ENCODE measurements at regions not wholly inside any gene's neighbourhood (a gene's known extent, or its start where the extent isn't known, plus 50 kb on each side); places are given as distances from the start of the nearest gene placed in this dataset.
A peak's percentile ranks its signal among the peaks of the same experiment; 100 is the strongest.

DNA sequence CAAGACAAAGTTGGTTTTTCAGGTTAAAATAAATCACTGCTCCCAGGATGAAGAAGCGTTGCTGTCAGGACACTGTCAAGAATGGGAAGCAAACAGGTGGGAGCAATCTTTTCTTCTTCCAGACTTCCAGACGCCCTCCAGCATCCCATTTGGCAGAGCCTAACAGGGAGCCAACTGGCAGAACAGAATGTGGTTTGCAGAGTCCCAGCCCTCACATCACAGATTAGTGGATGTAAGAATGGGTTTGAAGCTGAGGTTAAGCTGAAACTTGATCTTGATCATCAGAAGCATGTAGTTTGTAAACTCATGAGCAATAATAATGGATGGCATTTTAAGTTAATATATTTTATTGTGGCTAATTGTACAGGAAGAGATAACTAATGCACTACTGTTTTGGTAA is 636.4 kb downstream of the SLC6A15 start:
- H3K23ac ChIP-seq (ENCODE audit: low read length): no peak overlapping the region
- WGBS (ENCODE audit: extremely low coverage, insufficient coverage, low lambda C conversion rate): no CpG with 5 or more reads among the region's 2 CpGs
- H2BK15ac ChIP-seq (replicated peaks; ENCODE audit: low read depth): no peak overlapping the region
- no peaks in the 10 kb centered on the region for H3K79me1 ChIP-seq (ENCODE audit: low read length)
- H3K4ac ChIP-seq (ENCODE audit: low read depth, low read length): no peak overlapping the region
- no peak overlapping the region for H3K9ac ChIP-seq (ENCODE audit: low read length)
- no peak overlapping the region for H3K4me2 ChIP-seq (ENCODE audit: low read length)
- no peaks in the 10 kb centered on the region for H3K4me1 ChIP-seq (ENCODE audit: control insufficient read depth, low read depth, low read length)
- no peak overlapping the region for H3K27ac ChIP-seq (ENCODE audit: low read depth, low read length)
- no peak overlapping the region for H2AK5ac ChIP-seq (ENCODE audit: low read length)
- no peaks in the 10 kb centered on the region for H3K27me3 ChIP-seq (ENCODE audit: insufficient read depth, low read length, poor library complexity)
- no peaks in the 10 kb centered on the region for H3K36me3 ChIP-seq (ENCODE audit: control insufficient read depth, insufficient read depth, low read length)
- no peak overlapping the region for H3K18ac ChIP-seq (ENCODE audit: low read length)
- H3K4me3 ChIP-seq (ENCODE audit: low read length): no peak overlapping the region
- no peak overlapping the region for H2BK5ac ChIP-seq (ENCODE audit: low read length)
- DNase-seq: peak; percentile 55
- no peak overlapping the region for H2BK120ac ChIP-seq (ENCODE audit: low read depth, low read length)
- no peaks in the 10 kb centered on the region for H3K79me2 ChIP-seq (ENCODE audit: control insufficient read depth, insufficient read depth, low read length)
- H4K8ac ChIP-seq (ENCODE audit: low read depth, low read length): no peak overlapping the region
- H3K56ac ChIP-seq (ENCODE audit: low read length): no peak overlapping the region
- H4K5ac ChIP-seq (ENCODE audit: low read length): no peak overlapping the region

- Histone ChIP-seq H3K27me3 (ENCODE audit: insufficient read depth, low read length, poor library complexity) (no peaks in the 10 kb centered on the region), H3K79me1 (ENCODE audit: low read length) (no peaks in the 10 kb centered on the region), H2BK5ac (ENCODE audit: low read length) (no peak overlapping the region), H3K4me2 (ENCODE audit: low read length) (no peak overlapping the region), H3K56ac (ENCODE audit: low read length) (no peak overlapping the region), H3K27ac (ENCODE audit: low read depth, low read length) (no peak overlapping the region), H3K23ac (ENCODE audit: low read length) (no peak overlapping the region), H3K18ac (ENCODE audit: low read length) (no peak overlapping the region), H3K36me3 (ENCODE audit: control insufficient read depth, insufficient read depth, low read length) (no peaks in the 10 kb centered on the region), H2AK5ac (ENCODE audit: low read length) (no peak overlapping the region), H3K4me3 (ENCODE audit: low read length) (no peak overlapping the region), H4K8ac (ENCODE audit: low read depth, low read length) (no peak overlapping the region), H2BK15ac (replicated peaks; ENCODE audit: low read depth) (no peak overlapping the region), H3K4me1 (ENCODE audit: control insufficient read depth, low read depth, low read length) (peaks cover 4% of the 10 kb centered on the region), H4K5ac (ENCODE audit: low read length) (no peak overlapping the region), H3K4ac (ENCODE audit: low read depth, low read length) (no peak overlapping the region), H3K9ac (ENCODE audit: low read length) (no peak overlapping the region), H2BK120ac (ENCODE audit: low read depth, low read length) (no peak overlapping the region), H3K79me2 (ENCODE audit: control insufficient read depth, insufficient read depth, low read length) (no peaks in the 10 kb centered on the region)
- DNase-seq: no peak
- no CpG with 5 or more reads among the region's 3 CpGs for WGBS (ENCODE audit: extremely low coverage, insufficient coverage, low lambda C conversion rate)
Measured at GRCh38 chr12:84272324-84272723, 640.3 kb downstream of the SLC6A15 start.

- H3K4ac ChIP-seq (ENCODE audit: low read depth, low read length): no peak overlapping the region
- H2BK5ac ChIP-seq (ENCODE audit: low read length): no peak overlapping the region
- no peak overlapping the region for H2BK120ac ChIP-seq (ENCODE audit: low read depth, low read length)
- no peak overlapping the region for H3K9ac ChIP-seq (ENCODE audit: low read length)
- H3K4me1 ChIP-seq (ENCODE audit: control insufficient read depth, low read depth, low read length): peaks cover 4% of the 10 kb centered on the region
- H3K27me3 ChIP-seq (ENCODE audit: insufficient read depth, low read length, poor library complexity): no peaks in the 10 kb centered on the region
- no peak overlapping the region for H3K18ac ChIP-seq (ENCODE audit: low read length)
- H3K36me3 ChIP-seq (ENCODE audit: control insufficient read depth, insufficient read depth, low read length): no peaks in the 10 kb centered on the region
- no peak overlapping the region for H2AK5ac ChIP-seq (ENCODE audit: low read length)
- WGBS (ENCODE audit: extremely low coverage, insufficient coverage, low lambda C conversion rate): no CpG with 5 or more reads among the region's 8 CpGs
- no peak overlapping the region for H2BK15ac ChIP-seq (replicated peaks; ENCODE audit: low read depth)
- no peaks in the 10 kb centered on the region for H3K79me1 ChIP-seq (ENCODE audit: low read length)
- no peak overlapping the region for H3K23ac ChIP-seq (ENCODE audit: low read length)
- no peak overlapping the region for H3K4me2 ChIP-seq (ENCODE audit: low read length)
- DNase-seq: peak; percentile 72
- no peak overlapping the region for H3K4me3 ChIP-seq (ENCODE audit: low read length)
- H3K79me2 ChIP-seq (ENCODE audit: control insufficient read depth, insufficient read depth, low read length): no peaks in the 10 kb centered on the region
- no peak overlapping the region for H4K8ac ChIP-seq (ENCODE audit: low read depth, low read length)
- H4K5ac ChIP-seq (ENCODE audit: low read length): no peak overlapping the region
- peak overlapping the region; percentile 47 for H3K27ac ChIP-seq (ENCODE audit: low read depth, low read length)
- peak overlapping the region; percentile 29 for H3K56ac ChIP-seq (ENCODE audit: low read length)
Measured at GRCh38 chr12:84270470-84271140, 642.0 kb downstream of the SLC6A15 start.

DNA sequence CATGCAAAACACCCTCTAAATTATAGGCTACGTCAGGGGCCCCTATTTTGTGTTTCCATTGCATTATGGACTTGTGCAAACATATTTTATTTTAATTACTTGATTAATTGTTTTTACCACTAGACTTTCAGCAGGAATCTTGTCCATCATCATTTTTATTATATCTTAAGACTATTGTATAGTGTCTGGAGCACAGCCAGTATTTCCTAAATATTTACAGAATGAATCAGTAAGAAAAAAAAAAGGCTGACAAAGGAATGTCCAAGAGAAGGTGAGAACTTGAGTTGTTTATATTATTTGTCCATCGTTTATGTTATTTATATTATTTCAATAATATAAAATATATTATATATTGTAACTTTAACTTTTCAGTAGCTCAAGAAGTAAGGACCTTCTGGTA is 664.7 kb downstream of the SLC6A15 start:
- no peak overlapping the region for H3K23ac ChIP-seq (ENCODE audit: low read length)
- no peaks in the 10 kb centered on the region for H3K79me1 ChIP-seq (ENCODE audit: low read length)
- no CpG with 5 or more reads among the region's 2 CpGs for WGBS (ENCODE audit: extremely low coverage, insufficient coverage, low lambda C conversion rate)

GRCh38 chr12:84243686-84244085 is 668.9 kb downstream of the SLC6A15 start:
- no peak overlapping the region for H3K56ac ChIP-seq (ENCODE audit: low read length)
- no peaks in the 10 kb centered on the region for H3K79me1 ChIP-seq (ENCODE audit: low read length)
- H3K4me3 ChIP-seq (ENCODE audit: low read length): no peak overlapping the region
- no peaks in the 10 kb centered on the region for H3K79me2 ChIP-seq (ENCODE audit: control insufficient read depth, insufficient read depth, low read length)
- H2BK15ac ChIP-seq (replicated peaks; ENCODE audit: low read depth): no peak overlapping the region
- H3K4ac ChIP-seq (ENCODE audit: low read depth, low read length): no peak overlapping the region
- H2AK5ac ChIP-seq (ENCODE audit: low read length): no peak overlapping the region
- H2BK5ac ChIP-seq (ENCODE audit: low read length): no peak overlapping the region
- H3K18ac ChIP-seq (ENCODE audit: low read length): no peak overlapping the region
- H3K4me2 ChIP-seq (ENCODE audit: low read length): no peak overlapping the region
- no peak overlapping the region for H3K23ac ChIP-seq (ENCODE audit: low read length)
- no peak overlapping the region for H4K8ac ChIP-seq (ENCODE audit: low read depth, low read length)
- no CpG with 5 or more reads among the region's 4 CpGs for WGBS (ENCODE audit: extremely low coverage, insufficient coverage, low lambda C conversion rate)
- no peak overlapping the region for H3K27ac ChIP-seq (ENCODE audit: low read depth, low read length)
- no peak overlapping the region for H3K9ac ChIP-seq (ENCODE audit: low read length)
- H3K27me3 ChIP-seq (ENCODE audit: insufficient read depth, low read length, poor library complexity): no peaks in the 10 kb centered on the region
- H3K4me1 ChIP-seq (ENCODE audit: control insufficient read depth, low read depth, low read length): no peaks in the 10 kb centered on the region
- DNase-seq: no peak
- no peaks in the 10 kb centered on the region for H3K36me3 ChIP-seq (ENCODE audit: control insufficient read depth, insufficient read depth, low read length)
- H4K5ac ChIP-seq (ENCODE audit: low read length): no peak overlapping the region
- no peak overlapping the region for H2BK120ac ChIP-seq (ENCODE audit: low read depth, low read length)

More for the DNA sequence above, 664.7 kb downstream of the SLC6A15 start:
- Histone ChIP-seq H3K27me3 (ENCODE audit: insufficient read depth, low read length, poor library complexity) (no peaks in the 10 kb centered on the region), H3K4me1 (ENCODE audit: control insufficient read depth, low read depth, low read length) (no peaks in the 10 kb centered on the region), H3K4me2 (ENCODE audit: low read length) (no peak overlapping the region), H4K5ac (ENCODE audit: low read length) (no peak overlapping the region), H2AK5ac (ENCODE audit: low read length) (no peak overlapping the region), H2BK5ac (ENCODE audit: low read length) (no peak overlapping the region), H3K79me2 (ENCODE audit: control insufficient read depth, insufficient read depth, low read length) (no peaks in the 10 kb centered on the region), H3K56ac (ENCODE audit: low read length) (no peak overlapping the region), H2BK15ac (replicated peaks; ENCODE audit: low read depth) (no peak overlapping the region), H3K18ac (ENCODE audit: low read length) (no peak overlapping the region), H3K9ac (ENCODE audit: low read length) (no peak overlapping the region), H2BK120ac (ENCODE audit: low read depth, low read length) (no peak overlapping the region), H3K4ac (ENCODE audit: low read depth, low read length) (no peak overlapping the region), H3K36me3 (ENCODE audit: control insufficient read depth, insufficient read depth, low read length) (no peaks in the 10 kb centered on the region), H3K4me3 (ENCODE audit: low read length) (no peak overlapping the region), H4K8ac (ENCODE audit: low read depth, low read length) (no peak overlapping the region), H3K27ac (ENCODE audit: low read depth, low read length) (no peak overlapping the region)
- DNase-seq: no peak

- Histone ChIP-seq H3K9ac (ENCODE audit: low read length) (no peak overlapping the region), H3K36me3 (ENCODE audit: control insufficient read depth, insufficient read depth, low read length) (no peaks in the 10 kb centered on the region), H4K5ac (ENCODE audit: low read length) (no peak overlapping the region), H3K56ac (ENCODE audit: low read length) (no peak overlapping the region), H3K18ac (ENCODE audit: low read length) (no peak overlapping the region), H3K4me2 (ENCODE audit: low read length) (no peak overlapping the region), H3K27me3 (ENCODE audit: insufficient read depth, low read length, poor library complexity) (no peaks in the 10 kb centered on the region), H2AK5ac (ENCODE audit: low read length) (no peak overlapping the region), H3K23ac (ENCODE audit: low read length) (no peak overlapping the region), H3K4me1 (ENCODE audit: control insufficient read depth, low read depth, low read length) (no peaks in the 10 kb centered on the region), H3K4ac (ENCODE audit: low read depth, low read length) (no peak overlapping the region), H3K4me3 (ENCODE audit: low read length) (no peak overlapping the region), H2BK120ac (ENCODE audit: low read depth, low read length) (no peak overlapping the region), H2BK5ac (ENCODE audit: low read length) (no peak overlapping the region), H3K27ac (ENCODE audit: low read depth, low read length) (no peak overlapping the region), H4K8ac (ENCODE audit: low read depth, low read length) (no peak overlapping the region), H3K79me1 (ENCODE audit: low read length) (no peaks in the 10 kb centered on the region), H3K79me2 (ENCODE audit: control insufficient read depth, insufficient read depth, low read length) (no peaks in the 10 kb centered on the region), H2BK15ac (replicated peaks; ENCODE audit: low read depth) (no peak overlapping the region)
- no peak for DNase-seq
- no CpG with 5 or more reads among the region's 3 CpGs for WGBS (ENCODE audit: extremely low coverage, insufficient coverage, low lambda C conversion rate)
Measured at GRCh38 chr12:84222841-84223240, 689.8 kb downstream of the SLC6A15 start.
